HG03521 (cell line): ENCODE measurements at regions not wholly inside any gene's neighbourhood (a gene's known extent, or its start where the extent isn't known, plus 50 kb on each side); places are given as distances from the start of the nearest gene placed in this dataset.

Experiments
- ATAC-seq: cut with Tn5 transposase; IDR thresholded peaks from one replicate; pipeline ENCODE4 v1.9.1; 2021; ENCODE audit warnings: mild to moderate bottlenecking, moderate library complexity; ENCODE audit not compliant: unreplicated experiment

- ATAC-seq = no peak
These were observed 366.6 kb upstream of the TMEM132C start for GRCh38 chr12:127900386-127900785.

- ATAC-seq = no peak
These were observed 363.8 kb upstream of the TMEM132C start for GRCh38 chr12:127903146-127903545.

GRCh38 chr12:127909041-127909440 is 357.9 kb upstream of the TMEM132C start:
- ATAC-seq = no peak

- no peak for ATAC-seq
These were observed 355.7 kb upstream of the TMEM132C start for GRCh38 chr12:127911291-127911690.

- no peak for ATAC-seq
These were observed 354.8 kb upstream of the TMEM132C start for GRCh38 chr12:127912035-127912665.

GRCh38 chr12:127923501-127923900 is 343.5 kb upstream of the TMEM132C start:
- no peak for ATAC-seq

- ATAC-seq = no peak
These were observed 341.0 kb upstream of the TMEM132C start for GRCh38 chr12:127925971-127926370.

GRCh38 chr12:127928178-127928577 is 338.8 kb upstream of the TMEM132C start:
- no peak for ATAC-seq

- ATAC-seq = no peak
These were observed 338.1 kb upstream of the TMEM132C start for GRCh38 chr12:127928615-127929571.

- ATAC-seq = no peak
These were observed 336.8 kb upstream of the TMEM132C start for GRCh38 chr12:127930122-127930521.

GRCh38 chr12:127934409-127934808 is 332.6 kb upstream of the TMEM132C start:
- no peak for ATAC-seq

- no peak for ATAC-seq
These were observed 330.5 kb upstream of the TMEM132C start for GRCh38 chr12:127936463-127936862.

- ATAC-seq = no peak
These were observed 325.6 kb upstream of the TMEM132C start for GRCh38 chr12:127941332-127941731.

- ATAC-seq = no peak
These were observed 324.0 kb upstream of the TMEM132C start for GRCh38 chr12:127942981-127943380.

GRCh38 chr12:127943481-127944210 is 323.3 kb upstream of the TMEM132C start:
- no peak for ATAC-seq

GRCh38 chr12:127944211-127944899 is 322.6 kb upstream of the TMEM132C start:
- ATAC-seq = no peak

GRCh38 chr12:127957001-127957660 is 309.8 kb upstream of the TMEM132C start:
- no peak for ATAC-seq

GRCh38 chr12:127962303-127962702 is 304.7 kb upstream of the TMEM132C start:
- no peak for ATAC-seq

GRCh38 chr12:127963933-127964332 is 303.0 kb upstream of the TMEM132C start:
- ATAC-seq = no peak

GRCh38 chr12:127964717-127965116 is 302.3 kb upstream of the TMEM132C start:
- ATAC-seq = no peak
